Activated naive CD8-positive, alpha-beta T cell treated with anti-CD3 and anti-CD28 coated beads for 36 hours (primary cell): ENCODE measurements at regions not wholly inside any gene's neighbourhood (a gene's known extent, or its start where the extent isn't known, plus 50 kb on each side); places are given as distances from the start of the nearest gene placed in this dataset.

Experiments used
- DNase-seq: peaks from one replicate; pipeline ENCODE4 v3.0.0; 2021
- H3K27ac Mint-ChIP-seq: one replicate; pipeline ENCODE4 v1.8.0; 2022; ENCODE audit warnings: mild to moderate bottlenecking, moderate library complexity, mixed read lengths
- H3K27me3 Mint-ChIP-seq: one replicate; pipeline ENCODE4 v1.8.0; 2022; ENCODE audit warnings: mild to moderate bottlenecking, mixed read lengths
- H3K36me3 Mint-ChIP-seq: one replicate; pipeline ENCODE4 v1.8.0; 2021; ENCODE audit warnings: mild to moderate bottlenecking, mixed read lengths
- H3K4me1 Mint-ChIP-seq: one replicate; pipeline ENCODE4 v1.8.0; 2021; ENCODE audit warnings: mixed read lengths
- H3K4me3 Mint-ChIP-seq: one replicate; pipeline ENCODE4 v1.8.0; 2022; ENCODE audit warnings: mild to moderate bottlenecking, moderate library complexity, mixed read lengths
- H3K9me3 Mint-ChIP-seq: one replicate; pipeline ENCODE4 v1.8.0; 2022; ENCODE audit warnings: mixed read lengths

GRCh38 chr7:26600411-26600810 is 264.0 kb downstream of the SKAP2 start:
- Mint-ChIP-seq H3K9me3 (no peaks in the 10 kb centered on the region), H3K4me3 (no peak overlapping the region), H3K27ac (no peak overlapping the region), H3K36me3 (no peaks in the 10 kb centered on the region), H3K27me3 (no peaks in the 10 kb centered on the region), H3K4me1 (no peaks in the 10 kb centered on the region)
- no peak for DNase-seq

- Mint-ChIP-seq H3K27me3 (no peaks in the 10 kb centered on the region), H3K4me1 (no peaks in the 10 kb centered on the region), H3K4me3 (no peak overlapping the region), H3K36me3 (no peaks in the 10 kb centered on the region), H3K27ac (no peak overlapping the region), H3K9me3 (no peaks in the 10 kb centered on the region)
- no peak for DNase-seq
Observed at GRCh38 chr7:26603631-26604030, 260.8 kb downstream of the SKAP2 start.

GRCh38 chr7:26608402-26608801 is 256.0 kb downstream of the SKAP2 start:
- Mint-ChIP-seq H3K4me3 (no peak overlapping the region), H3K4me1 (no peaks in the 10 kb centered on the region), H3K27me3 (no peaks in the 10 kb centered on the region), H3K27ac (no peak overlapping the region), H3K36me3 (no peaks in the 10 kb centered on the region), H3K9me3 (no peaks in the 10 kb centered on the region)
- no peak for DNase-seq

- no peaks in the 10 kb centered on the region for H3K4me1 Mint-ChIP-seq
- DNase-seq: no peak
- H3K9me3 Mint-ChIP-seq: no peaks in the 10 kb centered on the region
- H3K27me3 Mint-ChIP-seq: no peaks in the 10 kb centered on the region
- no peak overlapping the region for H3K4me3 Mint-ChIP-seq
- H3K27ac Mint-ChIP-seq: no peak overlapping the region
- H3K36me3 Mint-ChIP-seq: no peaks in the 10 kb centered on the region
Observed at GRCh38 chr7:26609082-26609481, 255.3 kb downstream of the SKAP2 start.

GRCh38 chr7:26609532-26609931 is 254.9 kb downstream of the SKAP2 start:
- Mint-ChIP-seq H3K4me1 (no peaks in the 10 kb centered on the region), H3K27me3 (no peaks in the 10 kb centered on the region), H3K4me3 (no peak overlapping the region), H3K36me3 (no peaks in the 10 kb centered on the region), H3K27ac (no peak overlapping the region), H3K9me3 (no peaks in the 10 kb centered on the region)
- no peak for DNase-seq

- Mint-ChIP-seq H3K36me3 (no peaks in the 10 kb centered on the region), H3K4me1 (no peaks in the 10 kb centered on the region), H3K4me3 (no peak overlapping the region), H3K27ac (no peak overlapping the region), H3K9me3 (no peaks in the 10 kb centered on the region), H3K27me3 (no peaks in the 10 kb centered on the region)
- no peak for DNase-seq
Observed at GRCh38 chr7:26612742-26613141, 251.6 kb downstream of the SKAP2 start.

GRCh38 chr7:26614503-26614902 is 249.9 kb downstream of the SKAP2 start:
- no peak overlapping the region for H3K4me3 Mint-ChIP-seq
- H3K27me3 Mint-ChIP-seq: no peaks in the 10 kb centered on the region
- no peaks in the 10 kb centered on the region for H3K4me1 Mint-ChIP-seq
- no peaks in the 10 kb centered on the region for H3K36me3 Mint-ChIP-seq
- no peaks in the 10 kb centered on the region for H3K9me3 Mint-ChIP-seq
- no peak overlapping the region for H3K27ac Mint-ChIP-seq
- DNase-seq: no peak

GRCh38 chr7:26616235-26616634 is 248.2 kb downstream of the SKAP2 start:
- no peak for DNase-seq

GRCh38 chr7:26617066-26617465 is 247.3 kb downstream of the SKAP2 start:
- DNase-seq: no peak
- H3K27me3 Mint-ChIP-seq: no peaks in the 10 kb centered on the region
- no peaks in the 10 kb centered on the region for H3K4me1 Mint-ChIP-seq
- H3K27ac Mint-ChIP-seq: no peak overlapping the region
- H3K9me3 Mint-ChIP-seq: no peaks in the 10 kb centered on the region
- no peak overlapping the region for H3K4me3 Mint-ChIP-seq
- no peaks in the 10 kb centered on the region for H3K36me3 Mint-ChIP-seq

More at GRCh38 chr7:26616235-26616634, 248.2 kb downstream of the SKAP2 start:
- Mint-ChIP-seq H3K4me3 (no peak overlapping the region), H3K9me3 (no peaks in the 10 kb centered on the region), H3K4me1 (no peaks in the 10 kb centered on the region), H3K36me3 (no peaks in the 10 kb centered on the region), H3K27ac (no peak overlapping the region), H3K27me3 (no peaks in the 10 kb centered on the region)
